SK-N-DZ (cell line): ENCODE measurements at regions not wholly inside any gene's neighbourhood (a gene's known extent, or its start where the extent isn't known, plus 50 kb on each side); places are given as distances from the start of the nearest gene placed in this dataset.
"Not testable (repeated sequence)": the region's sequence is repeated elsewhere in the genome, so short reads cannot be mapped to it uniquely, and the experiment has no call there.

ENCODE experiments used
- DNase-seq: peaks from one replicate; pipeline ENCODE4 v3.0.0-alpha.2; 2015; ENCODE audit warnings: low spot score
- small RNA-seq, 2 experiments: library from RNA; depleted of rRNA; stranded (forward); fragments of <200 nt; gene quantifications; one replicate each; pipeline ENCODE3, GENCODE V24; 2014

- DNase-seq: no peak
Measured at GRCh38 chr10:113493882-113494301, 59.0 kb upstream of the HABP2 start.

GRCh38 chr10:113494761-113495160 lies 58.1 kb upstream of the HABP2 start:
- DNase-seq: no peak

GRCh38 chr10:113495553-113495952 lies 57.3 kb upstream of the HABP2 start:
- no peak for DNase-seq

GRCh38 chr10:113496111-113497109 lies 56.4 kb upstream of the HABP2 start:
- no peak for DNase-seq

- DNase-seq: no peak
Measured at GRCh38 chr10:113497198-113497597, 55.7 kb upstream of the HABP2 start.

GRCh38 chr10:113498997-113499396 lies 53.9 kb upstream of the HABP2 start:
- DNase-seq: no peak

GRCh38 chr10:113499806-113500205 lies 53.0 kb upstream of the HABP2 start:
- no peak for DNase-seq

GRCh38 chr10:113501031-113501430 lies 51.8 kb upstream of the HABP2 start:
- DNase-seq: not testable (repeated sequence)

Small RNAs in the stretch of these regions (small RNA-seq; reads per million reads assigned to genes)
- gene RNU7-165P: 0 reads per million in 2 experiments
